Smooth muscle cell (in vitro differentiated cells): ENCODE measurements at regions not wholly inside any gene's neighbourhood (a gene's known extent, or its start where the extent isn't known, plus 50 kb on each side); places are given as distances from the start of the nearest gene placed in this dataset.

Source experiments
- DNase-seq: peaks from one replicate; lab custom pipeline; 2025; ENCODE audit not compliant: unreplicated experiment; lab: John Stamatoyannopoulos, UW
- H2AFZ ChIP-seq: fragments of 200-600 bp; sonication (generic); 2 replicates; pipeline ENCODE4 v1.6.0; 2016; ENCODE audit warnings: antibody characterized with exemption, low read depth, mild to moderate bottlenecking
- H3F3A ChIP-seq: fragments of 200-600 bp; sonication (generic); 2 replicates; pipeline ENCODE4 v1.6.0; 2017; ENCODE audit warnings: antibody characterized with exemption, low read depth
- H3K27ac ChIP-seq: fragments of 200-600 bp; sonication (generic); 2 replicates; pipeline ENCODE4 v1.5.1; 2016; ENCODE audit warnings: low read depth, mild to moderate bottlenecking
- H3K27me3 ChIP-seq: fragments of 200-600 bp; sonication (generic); 2 replicates; pipeline ENCODE4 v1.6.1; 2016; ENCODE audit warnings: low read depth, mild to moderate bottlenecking
- H3K36me3 ChIP-seq: fragments of 200-600 bp; sonication (generic); 2 replicates; pipeline ENCODE4 v1.5.1; 2016; ENCODE audit warnings: low read depth
- H3K4me1 ChIP-seq: fragments of 200-600 bp; sonication (generic); 2 replicates; pipeline ENCODE4 v1.5.1; 2016; ENCODE audit warnings: low read depth
- H3K4me2 ChIP-seq: fragments of 200-600 bp; sonication (generic); 2 replicates; pipeline ENCODE4 v1.6.0; 2016; ENCODE audit warnings: mild to moderate bottlenecking
- H3K4me3 ChIP-seq: fragments of 200-600 bp; sonication (generic); 2 replicates; pipeline ENCODE4 v1.5.1; 2016; ENCODE audit warnings: mild to moderate bottlenecking
- H3K79me2 ChIP-seq: fragments of 200-600 bp; sonication (generic); 2 replicates; pipeline ENCODE4 v1.6.0; 2016; ENCODE audit warnings: low read depth, mild to moderate bottlenecking
- H3K9ac ChIP-seq: fragments of 200-600 bp; sonication (generic); 2 replicates; pipeline ENCODE4 v1.6.0; 2016; ENCODE audit warnings: low read depth
- H3K9me3 ChIP-seq: fragments of 200-600 bp; sonication (generic); replicated peaks from 2 replicates; pipeline ENCODE4 v1.5.1; 2016; ENCODE audit warnings: low read depth
- H4K20me1 ChIP-seq: fragments of 200-600 bp; sonication (generic); 2 replicates; pipeline ENCODE4 v1.6.0; 2016; ENCODE audit warnings: low read depth
- CTCF ChIP-seq: fragments of 200-600 bp; sonication (generic); IDR thresholded peaks from 2 replicates; pipeline ENCODE4 v1.5.1; 2017; ENCODE audit warnings: borderline replicate concordance, mild to moderate bottlenecking, antibody characterized with exemption; ENCODE audit not compliant: insufficient read depth, poor library complexity, severe bottlenecking
- WGBS: methylation state at CpG from one replicate; pipeline ENCODE4 v1.1.7; 2016; ENCODE audit warnings: low lambda C conversion rate; 5-methylcytosine and 5-hydroxymethylcytosine counted together

DNA sequence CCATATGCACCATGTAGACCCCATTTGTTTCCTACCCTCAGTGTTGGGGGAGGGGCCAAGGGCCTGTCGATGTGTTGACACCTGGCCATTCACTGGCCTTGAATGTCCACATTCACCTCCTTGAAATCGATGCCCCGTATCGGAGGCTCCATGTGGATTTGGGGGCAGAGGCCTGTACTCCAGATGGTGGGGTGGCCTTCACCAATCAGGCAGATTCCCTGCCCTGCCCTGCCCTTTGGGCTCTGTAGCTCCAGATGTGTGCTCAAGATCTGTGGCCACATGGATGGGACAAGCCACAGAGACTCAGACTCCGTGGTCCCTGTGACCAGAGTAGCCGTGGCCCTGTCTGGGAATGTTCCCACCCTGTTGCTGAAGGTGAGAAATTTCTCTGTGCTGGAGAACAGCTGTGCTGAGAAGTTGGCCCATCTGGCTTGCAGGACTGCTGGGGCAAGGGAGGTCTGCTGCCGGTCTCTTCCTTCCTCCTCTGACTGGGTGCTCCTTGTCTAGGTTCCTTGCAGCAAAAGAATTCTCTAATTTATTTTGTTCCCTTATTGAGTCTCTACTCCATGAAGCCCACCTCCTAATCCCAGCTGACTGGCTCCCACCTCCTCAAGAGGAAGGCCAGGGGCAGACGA, 221.3 kb downstream of the SEC14L1 start:
- H3K9ac ChIP-seq, result peak overlapping the region; percentile 57
- 86% methylated on average over 8 of the region's 8 CpGs for WGBS
- peak overlapping the region; percentile 44 for H3K4me2 ChIP-seq
- peaks cover 32% of the 10 kb centered on the region for H4K20me1 ChIP-seq
- peaks cover 22% of the 10 kb centered on the region for H3K4me1 ChIP-seq
- H3K27ac ChIP-seq, result peak overlapping the region; percentile 98
- peaks cover 30% of the 10 kb centered on the region for H3F3A ChIP-seq
- H3K4me3 ChIP-seq, result no peak overlapping the region
- H3K36me3 ChIP-seq, result no peaks in the 10 kb centered on the region
- DNase-seq, result no peak
- peaks cover 56% of the 10 kb centered on the region for H3K79me2 ChIP-seq
- TF ChIP-seq CTCF, result no peak
- H2AFZ ChIP-seq, result no peak overlapping the region
- H3K27me3 ChIP-seq, result no peaks in the 10 kb centered on the region
- H3K9me3 ChIP-seq, result no peaks in the 10 kb centered on the region

- Histone ChIP-seq H3K27me3 (no peaks in the 10 kb centered on the region), H3K4me1 (peaks cover 22% of the 10 kb centered on the region), H2AFZ (no peak overlapping the region), H4K20me1 (peaks cover 20% of the 10 kb centered on the region), H3K4me3 (no peak overlapping the region), H3F3A (peaks cover 28% of the 10 kb centered on the region), H3K9me3 (no peaks in the 10 kb centered on the region), H3K36me3 (no peaks in the 10 kb centered on the region), H3K27ac (peak overlapping the region; percentile 98), H3K4me2 (peak overlapping the region; percentile 76), H3K79me2 (peaks cover 58% of the 10 kb centered on the region), H3K9ac (peak overlapping the region; percentile 74)
- no peak for TF ChIP-seq CTCF
- 25% methylated on average over 17 of the region's 17 CpGs for WGBS
- no peak for DNase-seq
These were observed 223.1 kb downstream of the SEC14L1 start for GRCh38 chr17:77363821-77364361.

- Histone ChIP-seq H3K9me3 (no peaks in the 10 kb centered on the region), H2AFZ (no peak overlapping the region), H3K9ac (peak overlapping the region; percentile 21), H3K4me3 (no peak overlapping the region), H3K27me3 (no peaks in the 10 kb centered on the region), H3K4me2 (peak overlapping the region; percentile 76), H3K4me1 (peaks cover 22% of the 10 kb centered on the region), H3F3A (peaks cover 28% of the 10 kb centered on the region), H3K79me2 (peaks cover 58% of the 10 kb centered on the region), H3K36me3 (no peaks in the 10 kb centered on the region), H3K27ac (peak overlapping the region; percentile 98), H4K20me1 (peaks cover 19% of the 10 kb centered on the region)
- 87% methylated on average over 10 of the region's 10 CpGs for WGBS
- no peak for DNase-seq
- TF ChIP-seq CTCF, result no peak
These were observed 223.7 kb downstream of the SEC14L1 start for GRCh38 chr17:77364381-77364911.
